ENCODE measurements at regions not wholly inside any gene's neighbourhood (a gene's known extent, or its start where the extent isn't known, plus 50 kb on each side); places are given as distances from the start of the nearest gene placed in this dataset.

- no peak for TF ChIP-seq POLR2A (IDR thresholded peaks at IDR 0.05)
- TF ChIP-seq, protein P1, sequence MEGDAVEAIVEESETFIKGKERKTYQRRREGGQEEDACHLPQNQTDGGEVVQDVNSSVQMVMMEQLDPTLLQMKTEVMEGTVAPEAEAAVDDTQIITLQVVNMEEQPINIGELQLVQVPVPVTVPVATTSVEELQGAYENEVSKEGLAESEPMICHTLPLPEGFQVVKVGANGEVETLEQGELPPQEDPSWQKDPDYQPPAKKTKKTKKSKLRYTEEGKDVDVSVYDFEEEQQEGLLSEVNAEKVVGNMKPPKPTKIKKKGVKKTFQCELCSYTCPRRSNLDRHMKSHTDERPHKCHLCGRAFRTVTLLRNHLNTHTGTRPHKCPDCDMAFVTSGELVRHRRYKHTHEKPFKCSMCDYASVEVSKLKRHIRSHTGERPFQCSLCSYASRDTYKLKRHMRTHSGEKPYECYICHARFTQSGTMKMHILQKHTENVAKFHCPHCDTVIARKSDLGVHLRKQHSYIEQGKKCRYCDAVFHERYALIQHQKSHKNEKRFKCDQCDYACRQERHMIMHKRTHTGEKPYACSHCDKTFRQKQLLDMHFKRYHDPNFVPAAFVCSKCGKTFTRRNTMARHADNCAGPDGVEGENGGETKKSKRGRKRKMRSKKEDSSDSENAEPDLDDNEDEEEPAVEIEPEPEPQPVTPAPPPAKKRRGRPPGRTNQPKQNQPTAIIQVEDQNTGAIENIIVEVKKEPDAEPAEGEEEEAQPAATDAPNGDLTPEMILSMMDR (IDR thresholded peaks at IDR 0.05), result no peak
These were observed 96.2 kb downstream of the MAIP1 start for GRCh38 chr2:200051611-200051945.
